OCI-LY7 (cell line): ENCODE measurements at regions not wholly inside any gene's neighbourhood (a gene's known extent, or its start where the extent isn't known, plus 50 kb on each side); places are given as distances from the start of the nearest gene placed in this dataset.

Experiments used
- CTCF ChIP-seq: fragments of 200-600 bp; sonication (generic); conservative IDR thresholded peaks from 2 replicates; pipeline ENCODE4 v1.5.1; 2014; ENCODE audit warnings: mild to moderate bottlenecking, antibody characterized with exemption, low read length, moderate library complexity, mixed read lengths
- EZH2phosphoT487 ChIP-seq: fragments of 200-600 bp; sonication (generic); IDR thresholded peaks from 2 replicates; pipeline ENCODE4 v1.6.1; 2018; ENCODE audit warnings: low read depth, borderline replicate concordance, mild to moderate bottlenecking, mixed run types, antibody characterized with exemption, low read length, moderate library complexity, mixed read lengths

DNA sequence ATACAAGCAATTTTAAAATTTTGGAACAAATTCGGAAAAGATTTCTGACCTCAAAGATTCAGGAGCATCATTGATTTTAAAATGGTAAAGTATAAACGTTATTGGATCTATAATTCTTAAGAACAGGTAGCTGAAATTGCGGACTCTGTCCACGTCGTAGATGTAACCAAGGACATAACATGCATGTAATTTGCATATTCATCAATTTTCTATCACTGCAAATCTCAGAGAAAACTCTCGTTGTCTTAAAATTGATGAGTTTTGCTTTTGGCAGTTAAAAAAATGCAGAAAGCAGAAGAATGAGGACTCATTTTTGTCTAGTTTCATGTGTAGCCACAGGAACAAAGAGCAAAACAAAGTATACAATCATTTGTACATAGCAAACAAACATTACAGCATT is 1094.4 kb downstream of the SI start:
- no peak for TF ChIP-seq CTCF
- no peak for TF ChIP-seq EZH2phosphoT487
